ENCODE measurements at regions not wholly inside any gene's neighbourhood (a gene's known extent, or its start where the extent isn't known, plus 50 kb on each side); places are given as distances from the start of the nearest gene placed in this dataset.

- H4K12ac ChIP-seq (ENCODE audit: low read depth, low read length) = no peak overlapping the region
Measured at GRCh38 chr1:222256058-222256457, 291.8 kb downstream of the HHIPL2 start.

GRCh38 chr1:222252788-222253187 is 295.1 kb downstream of the HHIPL2 start:
- DNase-seq = no peak
- Histone ChIP-seq H2BK120ac (ENCODE audit: insufficient read depth, low read length, poor library complexity) (no peak overlapping the region), H4K12ac (ENCODE audit: low read depth, low read length) (no peak overlapping the region), H2BK5ac (ENCODE audit: low read depth, low read length, poor library complexity) (no peak overlapping the region), H4K8ac (ENCODE audit: low read depth, low read length) (no peak overlapping the region), H3K9me3 (ENCODE audit: insufficient read depth, low read depth, low read length) (peaks cover 4% of the 10 kb centered on the region), H3K4me2 (ENCODE audit: low read length) (no peak overlapping the region), H3K4me3 (ENCODE audit: low read depth, low read length) (no peak overlapping the region), H3K79me2 (ENCODE audit: control insufficient read depth, insufficient read depth, low read length, poor library complexity) (no peaks in the 10 kb centered on the region), H3K23ac (ENCODE audit: low read length) (no peak overlapping the region), H3K4ac (ENCODE audit: low read depth, low read length) (no peak overlapping the region), H3K27me3 (ENCODE audit: insufficient read depth, low read length) (no peaks in the 10 kb centered on the region), H3K79me1 (ENCODE audit: low read length) (no peaks in the 10 kb centered on the region), H4K91ac (ENCODE audit: low read depth, low read length) (no peak overlapping the region), H2AK5ac (ENCODE audit: low read length) (no peak overlapping the region), H3K9ac (ENCODE audit: low read length) (no peak overlapping the region), H3K36me3 (ENCODE audit: control insufficient read depth in 1 of 2, insufficient read depth in 2 of 2, low read length in 2 of 2) (no peaks in the 10 kb centered on the region), H2BK12ac (ENCODE audit: low read length) (no peak overlapping the region), H3K27ac (ENCODE audit: low read depth, low read length) (no peak overlapping the region), H2AFZ (ENCODE audit: insufficient read depth, low read length, poor library complexity) (no peak overlapping the region), H3K14ac (ENCODE audit: low read length) (no peak overlapping the region), H3K18ac (ENCODE audit: low read length) (no peak overlapping the region), H3K4me1 (ENCODE audit: control insufficient read depth in 1 of 2, insufficient read depth in 2 of 2, low read length in 2 of 2) (no peaks in the 10 kb centered on the region)
- WGBS (ENCODE audit: extremely low coverage, insufficient coverage, insufficient read length) = no CpG with 5 or more reads among the region's 4 CpGs

More at GRCh38 chr1:222256058-222256457, 291.8 kb downstream of the HHIPL2 start:
- DNase-seq = no peak
- peaks cover 4% of the 10 kb centered on the region for H3K9me3 ChIP-seq (ENCODE audit: insufficient read depth, low read depth, low read length)
- no peaks in the 10 kb centered on the region for H3K4me1 ChIP-seq (ENCODE audit: control insufficient read depth in 1 of 2, insufficient read depth in 2 of 2, low read length in 2 of 2)
- H3K18ac ChIP-seq (ENCODE audit: low read length) = no peak overlapping the region
- H3K79me1 ChIP-seq (ENCODE audit: low read length) = no peaks in the 10 kb centered on the region
- no CpG with 5 or more reads among the region's 1 CpG for WGBS (ENCODE audit: extremely low coverage, insufficient coverage, insufficient read length)
- H3K23ac ChIP-seq (ENCODE audit: low read length) = no peak overlapping the region
- H3K14ac ChIP-seq (ENCODE audit: low read length) = no peak overlapping the region
- no peak overlapping the region for H2AFZ ChIP-seq (ENCODE audit: insufficient read depth, low read length, poor library complexity)
- H3K27ac ChIP-seq (ENCODE audit: low read depth, low read length) = no peak overlapping the region
- H2BK5ac ChIP-seq (ENCODE audit: low read depth, low read length, poor library complexity) = no peak overlapping the region
- H2BK12ac ChIP-seq (ENCODE audit: low read length) = no peak overlapping the region
- no peak overlapping the region for H3K4me2 ChIP-seq (ENCODE audit: low read length)
- no peak overlapping the region for H3K4ac ChIP-seq (ENCODE audit: low read depth, low read length)
- no peak overlapping the region for H4K8ac ChIP-seq (ENCODE audit: low read depth, low read length)
- no peaks in the 10 kb centered on the region for H3K79me2 ChIP-seq (ENCODE audit: control insufficient read depth, insufficient read depth, low read length, poor library complexity)
- no peak overlapping the region for H3K4me3 ChIP-seq (ENCODE audit: low read depth, low read length)
- H2AK5ac ChIP-seq (ENCODE audit: low read length) = no peak overlapping the region
- H4K91ac ChIP-seq (ENCODE audit: low read depth, low read length) = no peak overlapping the region
- H3K9ac ChIP-seq (ENCODE audit: low read length) = no peak overlapping the region
- no peaks in the 10 kb centered on the region for H3K27me3 ChIP-seq (ENCODE audit: insufficient read depth, low read length)
- no peak overlapping the region for H2BK120ac ChIP-seq (ENCODE audit: insufficient read depth, low read length, poor library complexity)
- H3K36me3 ChIP-seq (ENCODE audit: control insufficient read depth in 1 of 2, insufficient read depth in 2 of 2, low read length in 2 of 2) = no peaks in the 10 kb centered on the region

- Histone ChIP-seq H4K12ac (ENCODE audit: low read depth, low read length) (no peak overlapping the region), H3K9ac (ENCODE audit: low read length) (no peak overlapping the region), H2BK120ac (ENCODE audit: insufficient read depth, low read length, poor library complexity) (no peak overlapping the region), H2AK5ac (ENCODE audit: low read length) (no peak overlapping the region), H3K27ac (ENCODE audit: low read depth, low read length) (no peak overlapping the region), H4K8ac (ENCODE audit: low read depth, low read length) (no peak overlapping the region), H3K14ac (ENCODE audit: low read length) (no peak overlapping the region), H4K91ac (ENCODE audit: low read depth, low read length) (no peak overlapping the region), H3K18ac (ENCODE audit: low read length) (no peak overlapping the region), H2AFZ (ENCODE audit: insufficient read depth, low read length, poor library complexity) (no peak overlapping the region), H2BK5ac (ENCODE audit: low read depth, low read length, poor library complexity) (no peak overlapping the region), H3K23ac (ENCODE audit: low read length) (no peak overlapping the region), H3K4me3 (ENCODE audit: low read depth, low read length) (no peak overlapping the region), H3K4ac (ENCODE audit: low read depth, low read length) (no peak overlapping the region), H3K4me1 (ENCODE audit: control insufficient read depth in 1 of 2, insufficient read depth in 2 of 2, low read length in 2 of 2) (no peaks in the 10 kb centered on the region), H2BK12ac (ENCODE audit: low read length) (no peak overlapping the region), H3K27me3 (ENCODE audit: insufficient read depth, low read length) (no peaks in the 10 kb centered on the region), H3K79me2 (ENCODE audit: control insufficient read depth, insufficient read depth, low read length, poor library complexity) (no peaks in the 10 kb centered on the region), H3K9me3 (ENCODE audit: insufficient read depth, low read depth, low read length) (peaks cover 4% of the 10 kb centered on the region), H3K4me2 (ENCODE audit: low read length) (no peak overlapping the region), H3K36me3 (ENCODE audit: control insufficient read depth in 1 of 2, insufficient read depth in 2 of 2, low read length in 2 of 2) (no peaks in the 10 kb centered on the region), H3K79me1 (ENCODE audit: low read length) (no peaks in the 10 kb centered on the region)
- WGBS (ENCODE audit: extremely low coverage, insufficient coverage, insufficient read length) = no CpG with 5 or more reads among the region's 2 CpGs
- DNase-seq = no peak
Measured at GRCh38 chr1:222251847-222252246, 296.1 kb downstream of the HHIPL2 start.

GRCh38 chr1:222250376-222250775 is 297.5 kb downstream of the HHIPL2 start:
- Histone ChIP-seq H3K79me1 (ENCODE audit: low read length) (no peaks in the 10 kb centered on the region), H2BK120ac (ENCODE audit: insufficient read depth, low read length, poor library complexity) (no peak overlapping the region), H3K79me2 (ENCODE audit: control insufficient read depth, insufficient read depth, low read length, poor library complexity) (no peaks in the 10 kb centered on the region), H3K27ac (ENCODE audit: low read depth, low read length) (no peak overlapping the region), H3K23ac (ENCODE audit: low read length) (no peak overlapping the region), H3K27me3 (ENCODE audit: insufficient read depth, low read length) (no peaks in the 10 kb centered on the region), H3K4me3 (ENCODE audit: low read depth, low read length) (no peak overlapping the region), H4K12ac (ENCODE audit: low read depth, low read length) (no peak overlapping the region), H3K14ac (ENCODE audit: low read length) (no peak overlapping the region), H3K9me3 (ENCODE audit: insufficient read depth, low read depth, low read length) (peaks cover 4% of the 10 kb centered on the region), H2AK5ac (ENCODE audit: low read length) (no peak overlapping the region), H2AFZ (ENCODE audit: insufficient read depth, low read length, poor library complexity) (no peak overlapping the region), H3K4me1 (ENCODE audit: control insufficient read depth in 1 of 2, insufficient read depth in 2 of 2, low read length in 2 of 2) (no peaks in the 10 kb centered on the region), H2BK5ac (ENCODE audit: low read depth, low read length, poor library complexity) (no peak overlapping the region), H3K9ac (ENCODE audit: low read length) (no peak overlapping the region), H4K91ac (ENCODE audit: low read depth, low read length) (no peak overlapping the region), H3K4ac (ENCODE audit: low read depth, low read length) (no peak overlapping the region), H2BK12ac (ENCODE audit: low read length) (no peak overlapping the region), H3K4me2 (ENCODE audit: low read length) (no peak overlapping the region), H4K8ac (ENCODE audit: low read depth, low read length) (no peak overlapping the region), H3K36me3 (ENCODE audit: control insufficient read depth in 1 of 2, insufficient read depth in 2 of 2, low read length in 2 of 2) (no peaks in the 10 kb centered on the region), H3K18ac (ENCODE audit: low read length) (no peak overlapping the region)
- DNase-seq = no peak
